Gastroesophageal sphincter (tissue), 3 donors: ENCODE measurements at regions not wholly inside any gene's neighbourhood (a gene's known extent, or its start where the extent isn't known, plus 50 kb on each side); places are given as distances from the start of the nearest gene placed in this dataset.

Source experiments
- CTCF ChIP-seq, 4 experiments: fragments of 200-600 bp in 2 of 4; fragments of 450-650 bp in 2 of 4; sonication (generic) in 1 of 4; IDR thresholded peaks; one replicate each; pipeline ENCODE4 v1.5.1; 2017 to 2019; ENCODE audit warnings: antibody characterized with exemption in 4 of 4, mild to moderate bottlenecking in 2 of 4, moderate library complexity in 2 of 4
- EP300 ChIP-seq: sonication (generic); formaldehyde crosslinking; IDR thresholded peaks from one replicate; pipeline ENCODE4 v1.6.1; 2017; ENCODE audit warnings: antibody characterized with exemption, mild to moderate bottlenecking
- POLR2A ChIP-seq, 2 donors: fragments of 450-650 bp; IDR thresholded peaks; one replicate each; pipeline ENCODE4 v1.6.1; 2017; ENCODE audit warnings: antibody characterized with exemption in 2 of 2, mild to moderate bottlenecking in 2 of 2, moderate library complexity in 1 of 2
- POLR2AphosphoS5 ChIP-seq: sonication (generic); formaldehyde crosslinking; IDR thresholded peaks from one replicate; pipeline ENCODE4 v1.6.1; 2017; ENCODE audit warnings: antibody characterized with exemption

- TF ChIP-seq POLR2A (IDR thresholded peaks at IDR 0.05), result no peak
- TF ChIP-seq CTCF (IDR thresholded peaks at IDR 0.05), result no peak
- no peak for TF ChIP-seq EP300
- TF ChIP-seq POLR2AphosphoS5, result no peak
These were observed 214.0 kb downstream of the SS18 start for GRCh38 chr18:25876330-25876948.
